Prostate gland (tissue), 2 donors: ENCODE measurements at regions not wholly inside any gene's neighbourhood (a gene's known extent, or its start where the extent isn't known, plus 50 kb on each side); places are given as distances from the start of the nearest gene placed in this dataset.

Experiments
- DNase-seq: peaks from one replicate; pipeline ENCODE4 v3.0.0-alpha.2; 2019; ENCODE audit warnings: low spot score
- H3K27ac ChIP-seq, 2 donors: fragments of 200-600 bp; sonication (generic); 2 replicates each; pipeline ENCODE4 v1.5.1; 2017 to 2019
- H3K27me3 ChIP-seq: fragments of 200-600 bp; sonication (generic); replicated peaks from 2 replicates; pipeline ENCODE4 v1.5.1; 2019; ENCODE audit not compliant: insufficient read depth
- H3K36me3 ChIP-seq, 2 donors: fragments of 200-600 bp; sonication (generic); 1 replicate in 1 of 2; 2 replicates in 1 of 2; pipeline versions ENCODE4 v1.5.1 to v1.8.1; 2017 to 2019
- H3K4me1 ChIP-seq: fragments of 200-600 bp; sonication (generic); replicated peaks from 2 replicates; pipeline ENCODE4 v1.5.1; 2019
- H3K4me3 ChIP-seq, 2 donors: fragments of 200-600 bp; sonication (generic); 2 replicates each; pipeline ENCODE4 v1.5.1; 2017 to 2019
- H3K9me3 ChIP-seq: fragments of 200-600 bp; sonication (generic); 2 replicates; pipeline ENCODE4 v1.5.1; 2017
- CTCF ChIP-seq, 4 experiments: fragments of 200-600 bp in 2 of 4; fragments of 450-650 bp in 2 of 4; sonication (generic) in 2 of 4; IDR thresholded peaks; 1 replicate in 3 of 4; 2 replicates in 1 of 4; pipeline ENCODE4 v1.5.1; 2016 to 2019; ENCODE audit warnings: antibody characterized with exemption in 4 of 4, mild to moderate bottlenecking in 2 of 4, moderate library complexity in 2 of 4
- POLR2A ChIP-seq: fragments of 450-650 bp; IDR thresholded peaks from one replicate; pipeline ENCODE4 v1.6.1; 2016; ENCODE audit warnings: antibody characterized with exemption, mild to moderate bottlenecking
- POLR2AphosphoS5 ChIP-seq: sonication (generic); formaldehyde crosslinking; IDR thresholded peaks from one replicate; pipeline ENCODE4 v1.6.1; 2017; ENCODE audit warnings: antibody characterized with exemption
- WGBS: methylation state at CpG from one replicate; pipeline ENCODE4 v1.1.5; 2018; 5-methylcytosine and 5-hydroxymethylcytosine counted together
- intact Hi-C: fragments of 100-400 bp; cut with DNase I; formaldehyde crosslinking; loops from one replicate; pipeline ENCODE4 v1.14.2; 2022

GRCh38 chr13:24074678-24075077 is 85.8 kb upstream of the SPATA13 start:
- Histone ChIP-seq H3K27ac (peak overlapping the region; percentile 18 to 62), H3K27me3 (no peaks in the 10 kb centered on the region), H3K4me3 (no peak overlapping the region), H3K9me3 (no peaks in the 10 kb centered on the region), H3K36me3 (no peaks in the 10 kb centered on the region), H3K4me1 (no peaks in the 10 kb centered on the region)
- TF ChIP-seq POLR2A: no peak
- no peak for TF ChIP-seq POLR2AphosphoS5
- TF ChIP-seq CTCF (IDR thresholded peaks at IDR 0.05): no peak
- DNase-seq: peak; percentile 38
- WGBS: 55% methylated on average over 2 of the region's 2 CpGs
- intact Hi-C loops: no loop called here

- intact Hi-C loops: no loop called here
- peak overlapping the region; percentile 43 to 62 for H3K27ac ChIP-seq
- no peak overlapping the region for H3K4me3 ChIP-seq
- TF ChIP-seq CTCF (IDR thresholded peaks at IDR 0.05) (no peak), POLR2A (no peak), POLR2AphosphoS5 (no peak)
- no peaks in the 10 kb centered on the region for H3K27me3 ChIP-seq
- DNase-seq: no peak
- H3K4me1 ChIP-seq: no peaks in the 10 kb centered on the region
- H3K36me3 ChIP-seq: no peaks in the 10 kb centered on the region
- WGBS: 64% methylated on average over 7 of the region's 7 CpGs
- no peaks in the 10 kb centered on the region for H3K9me3 ChIP-seq
Measured at GRCh38 chr13:24075137-24075975, 85.2 kb upstream of the SPATA13 start.

GRCh38 chr13:24076109-24076508 is 84.4 kb upstream of the SPATA13 start:
- Histone ChIP-seq H3K27ac (peak overlapping the region in 1 of 2 donors; percentile 43), H3K9me3 (no peaks in the 10 kb centered on the region), H3K27me3 (no peaks in the 10 kb centered on the region), H3K4me3 (no peak overlapping the region), H3K4me1 (no peaks in the 10 kb centered on the region), H3K36me3 (no peaks in the 10 kb centered on the region)
- WGBS: 27% methylated on average over 3 of the region's 3 CpGs
- intact Hi-C loops: no loop called here
- TF ChIP-seq CTCF (IDR thresholded peaks at IDR 0.05): no peak
- no peak for TF ChIP-seq POLR2A
- no peak for TF ChIP-seq POLR2AphosphoS5
- peak; percentile 31 for DNase-seq

- 84% methylated on average over 8 of the region's 8 CpGs for WGBS
- Histone ChIP-seq H3K9me3 (no peaks in the 10 kb centered on the region), H3K27me3 (no peaks in the 10 kb centered on the region), H3K4me3 (no peak overlapping the region), H3K36me3 (no peaks in the 10 kb centered on the region), H3K4me1 (no peaks in the 10 kb centered on the region), H3K27ac (no peak overlapping the region)
- intact Hi-C loops: no loop called here
- no peak for DNase-seq
- TF ChIP-seq CTCF (IDR thresholded peaks at IDR 0.05) (no peak), POLR2A (no peak)
Measured at GRCh38 chr13:24076636-24077035, 83.9 kb upstream of the SPATA13 start.

GRCh38 chr13:24080134-24080533 is 80.4 kb upstream of the SPATA13 start:
- intact Hi-C loops: no loop called here
- 67% methylated on average over 5 of the region's 5 CpGs for WGBS

More at GRCh38 chr13:24080134-24080533, 80.4 kb upstream of the SPATA13 start:
- TF ChIP-seq POLR2A: no peak
- peak; percentile 44 for TF ChIP-seq POLR2AphosphoS5
- Histone ChIP-seq H3K4me1 (no peaks in the 10 kb centered on the region), H3K9me3 (no peaks in the 10 kb centered on the region), H3K27ac (no peak overlapping the region), H3K27me3 (no peaks in the 10 kb centered on the region), H3K4me3 (no peak overlapping the region), H3K36me3 (no peaks in the 10 kb centered on the region)
- no peak for DNase-seq
